Vagina (tissue), 2 donors: ENCODE measurements at regions not wholly inside any gene's neighbourhood (a gene's known extent, or its start where the extent isn't known, plus 50 kb on each side); places are given as distances from the start of the nearest gene placed in this dataset.

Experiments used
- CTCF ChIP-seq, 3 experiments: fragments of 450-650 bp in 2 of 3; fragments of 200-600 bp in 1 of 3; sonication (generic) in 1 of 3; IDR thresholded peaks; one replicate each; pipeline ENCODE4 v1.5.1; 2017 to 2019; ENCODE audit warnings: antibody characterized with exemption in 3 of 3, mild to moderate bottlenecking in 2 of 3, moderate library complexity in 2 of 3
- POLR2A ChIP-seq, 2 donors: fragments of 450-650 bp; IDR thresholded peaks; one replicate each; pipeline ENCODE4 v1.6.1; 2017; ENCODE audit warnings: antibody characterized with exemption in 2 of 2, mild to moderate bottlenecking in 2 of 2, moderate library complexity in 2 of 2

GRCh38 chr15:98394546-98394945, 253.8 kb upstream of the IGF1R start:
- no peak for TF ChIP-seq CTCF (IDR thresholded peaks at IDR 0.05)
- TF ChIP-seq POLR2A (IDR thresholded peaks at IDR 0.05), result no peak
